ENCODE measurements at regions not wholly inside any gene's neighbourhood (a gene's known extent, or its start where the extent isn't known, plus 50 kb on each side); places are given as distances from the start of the nearest gene placed in this dataset.

DNA sequence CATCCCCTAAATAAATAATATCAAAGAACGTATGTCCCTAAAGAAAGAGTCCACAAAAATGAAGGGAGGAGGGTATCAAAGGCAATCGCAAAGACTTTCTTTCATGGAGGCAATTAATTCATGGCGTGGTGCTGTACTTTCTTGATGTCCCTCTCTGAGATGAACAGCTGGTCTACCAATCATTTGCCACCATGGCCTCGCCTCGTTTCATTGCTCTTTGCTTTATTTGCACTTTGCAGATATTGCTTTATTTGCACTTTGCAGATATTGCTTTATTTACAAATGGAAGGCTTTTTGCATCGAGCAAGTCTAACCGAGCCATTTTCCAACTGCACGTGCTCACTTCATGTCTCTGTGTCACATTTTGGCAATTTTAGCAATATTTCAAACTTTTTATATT is 104.0 kb upstream of the PTCH1 start:
- H3K27me3 ChIP-seq (ENCODE audit: control insufficient read depth, insufficient read depth, low read length), result no peaks in the 10 kb centered on the region
- no peak overlapping the region for H3K9ac ChIP-seq (ENCODE audit: low read length in 3 of 3)
- TF ChIP-seq, protein P1, sequence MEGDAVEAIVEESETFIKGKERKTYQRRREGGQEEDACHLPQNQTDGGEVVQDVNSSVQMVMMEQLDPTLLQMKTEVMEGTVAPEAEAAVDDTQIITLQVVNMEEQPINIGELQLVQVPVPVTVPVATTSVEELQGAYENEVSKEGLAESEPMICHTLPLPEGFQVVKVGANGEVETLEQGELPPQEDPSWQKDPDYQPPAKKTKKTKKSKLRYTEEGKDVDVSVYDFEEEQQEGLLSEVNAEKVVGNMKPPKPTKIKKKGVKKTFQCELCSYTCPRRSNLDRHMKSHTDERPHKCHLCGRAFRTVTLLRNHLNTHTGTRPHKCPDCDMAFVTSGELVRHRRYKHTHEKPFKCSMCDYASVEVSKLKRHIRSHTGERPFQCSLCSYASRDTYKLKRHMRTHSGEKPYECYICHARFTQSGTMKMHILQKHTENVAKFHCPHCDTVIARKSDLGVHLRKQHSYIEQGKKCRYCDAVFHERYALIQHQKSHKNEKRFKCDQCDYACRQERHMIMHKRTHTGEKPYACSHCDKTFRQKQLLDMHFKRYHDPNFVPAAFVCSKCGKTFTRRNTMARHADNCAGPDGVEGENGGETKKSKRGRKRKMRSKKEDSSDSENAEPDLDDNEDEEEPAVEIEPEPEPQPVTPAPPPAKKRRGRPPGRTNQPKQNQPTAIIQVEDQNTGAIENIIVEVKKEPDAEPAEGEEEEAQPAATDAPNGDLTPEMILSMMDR (IDR thresholded peaks at IDR 0.05; ENCODE audit: borderline replicate concordance, extremely low read depth, insufficient read depth), result no peak
- H3K9me3 ChIP-seq (ENCODE audit: control insufficient read depth in 2 of 3, insufficient read depth in 1 of 3, low read length in 3 of 3), result no peaks in the 10 kb centered on the region
- no peak for FAIRE-seq
- DNase-seq, result no peak
- no peaks in the 10 kb centered on the region for H3K36me3 ChIP-seq (ENCODE audit: control insufficient read depth in 2 of 3, insufficient read depth in 3 of 3, low read length in 3 of 3)
- H3K4me1 ChIP-seq (ENCODE audit: control insufficient read depth in 2 of 3, insufficient read depth in 2 of 3, low read depth in 1 of 3, low read length in 3 of 3), result no peaks in the 10 kb centered on the region
- no peak overlapping the region for H3K4me3 ChIP-seq (ENCODE audit: low read length in 3 of 3)
- intact Hi-C loops (cut with DNase I), result no loop called here
- H3K27ac ChIP-seq (ENCODE audit: low read depth in 2 of 2, low read length in 2 of 2), result no peak overlapping the region

DNA sequence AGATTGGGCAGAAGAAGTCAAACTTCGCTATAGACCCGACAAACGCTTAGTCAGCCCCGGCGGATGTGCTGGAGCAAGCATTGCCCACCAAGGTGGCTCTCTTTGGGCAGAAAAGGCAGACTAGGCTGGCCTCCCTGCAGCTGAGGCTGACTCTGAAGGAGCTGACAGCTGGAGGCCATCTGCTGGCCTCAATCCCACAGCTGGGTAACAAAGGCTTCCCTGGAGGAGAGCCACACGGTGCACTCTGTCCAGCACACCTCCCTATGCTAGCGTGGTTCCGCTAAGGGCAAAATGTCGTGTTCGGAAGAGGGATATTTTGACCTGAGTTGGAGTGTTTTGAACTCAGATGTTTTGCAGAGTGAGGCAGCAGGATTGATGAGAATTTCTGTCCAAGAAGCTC is 103.5 kb upstream of the PTCH1 start:
- TF ChIP-seq, protein P1 (IDR thresholded peaks at IDR 0.05; ENCODE audit: borderline replicate concordance, extremely low read depth, insufficient read depth), result no peak
- Histone ChIP-seq H3K9ac (ENCODE audit: low read length in 3 of 3) (no peak overlapping the region), H3K36me3 (ENCODE audit: control insufficient read depth in 2 of 3, insufficient read depth in 3 of 3, low read length in 3 of 3) (no peaks in the 10 kb centered on the region), H3K4me1 (ENCODE audit: control insufficient read depth in 2 of 3, insufficient read depth in 2 of 3, low read depth in 1 of 3, low read length in 3 of 3) (no peaks in the 10 kb centered on the region), H3K9me3 (ENCODE audit: control insufficient read depth in 2 of 3, insufficient read depth in 1 of 3, low read length in 3 of 3) (no peaks in the 10 kb centered on the region), H3K4me3 (ENCODE audit: low read length in 3 of 3) (no peak overlapping the region), H3K27ac (ENCODE audit: low read depth in 2 of 2, low read length in 2 of 2) (no peak overlapping the region), H3K27me3 (ENCODE audit: control insufficient read depth, insufficient read depth, low read length) (no peaks in the 10 kb centered on the region)
- FAIRE-seq, result no peak
- DNase-seq, result no peak
- intact Hi-C loops (cut with DNase I), result no loop called here

DNA sequence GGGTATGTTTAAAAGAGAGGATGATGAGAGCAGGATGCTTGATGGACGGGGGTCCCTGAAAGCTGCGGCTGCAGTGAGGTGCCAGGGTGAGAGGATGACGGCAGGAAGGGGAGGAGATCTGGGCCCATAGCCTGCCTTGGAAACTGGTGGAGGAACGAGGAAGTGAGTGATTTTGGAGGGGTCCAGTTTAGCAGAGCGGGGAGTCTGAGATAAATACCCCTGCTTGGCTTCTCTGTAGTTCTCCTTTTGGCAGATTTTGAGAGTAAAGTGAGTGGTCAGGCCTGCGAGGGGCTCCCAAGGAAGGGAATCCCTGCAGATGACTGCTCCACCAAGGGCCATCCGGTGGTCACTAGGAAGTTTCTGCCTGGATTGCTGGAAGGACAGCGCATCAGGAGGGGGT is 98.5 kb upstream of the PTCH1 start:
- intact Hi-C loops (cut with DNase I), result no loop called here
- FAIRE-seq, result no peak
- TF ChIP-seq, protein P1 (IDR thresholded peaks at IDR 0.05; ENCODE audit: borderline replicate concordance, extremely low read depth, insufficient read depth), result no peak

DNA sequence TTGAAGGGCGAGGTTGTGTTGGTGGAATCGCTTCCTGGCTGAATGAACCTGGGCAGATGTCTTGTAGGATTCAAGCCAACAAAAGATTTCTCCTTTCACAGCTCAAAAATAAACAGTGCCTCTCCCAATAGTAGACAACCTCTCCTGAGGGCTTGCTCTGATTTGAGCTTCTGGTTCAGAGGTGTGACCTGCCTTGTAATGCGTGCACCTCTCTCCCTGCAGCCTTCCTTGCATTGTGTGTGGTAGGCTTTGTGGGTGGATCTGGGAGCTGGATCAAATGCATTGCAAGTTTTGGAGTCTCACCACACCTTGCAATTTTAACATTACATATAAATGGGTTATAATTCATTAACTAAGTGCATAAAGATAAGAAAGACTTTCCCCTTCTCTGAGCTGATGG is 96.9 kb upstream of the PTCH1 start:
- FAIRE-seq (no peak), DNase-seq (no peak)
- intact Hi-C loops (cut with DNase I), result no loop called here
- TF ChIP-seq, protein P1 (IDR thresholded peaks at IDR 0.05; ENCODE audit: borderline replicate concordance, extremely low read depth, insufficient read depth), result no peak
- no peak overlapping the region for H3K9ac ChIP-seq (ENCODE audit: low read length in 3 of 3)
- H3K27ac ChIP-seq (ENCODE audit: low read depth in 2 of 2, low read length in 2 of 2), result no peak overlapping the region
- H3K9me3 ChIP-seq (ENCODE audit: control insufficient read depth in 2 of 3, insufficient read depth in 1 of 3, low read length in 3 of 3), result peaks cover 0 to 3% (median 0%) of the 10 kb centered on the region in 3 donors
- H3K4me1 ChIP-seq (ENCODE audit: control insufficient read depth in 2 of 3, insufficient read depth in 2 of 3, low read depth in 1 of 3, low read length in 3 of 3), result no peaks in the 10 kb centered on the region
- no peaks in the 10 kb centered on the region for H3K36me3 ChIP-seq (ENCODE audit: control insufficient read depth in 2 of 3, insufficient read depth in 3 of 3, low read length in 3 of 3)
- no peaks in the 10 kb centered on the region for H3K27me3 ChIP-seq (ENCODE audit: control insufficient read depth, insufficient read depth, low read length)
- H3K4me3 ChIP-seq (ENCODE audit: low read length in 3 of 3), result no peak overlapping the region

More for the DNA sequence above, 98.5 kb upstream of the PTCH1 start:
- Histone ChIP-seq H3K27me3 (ENCODE audit: control insufficient read depth, insufficient read depth, low read length) (no peaks in the 10 kb centered on the region), H3K36me3 (ENCODE audit: control insufficient read depth in 2 of 3, insufficient read depth in 3 of 3, low read length in 3 of 3) (no peaks in the 10 kb centered on the region), H3K4me3 (ENCODE audit: low read length in 3 of 3) (no peak overlapping the region), H3K9me3 (ENCODE audit: control insufficient read depth in 2 of 3, insufficient read depth in 1 of 3, low read length in 3 of 3) (peaks cover 0 to 3% (median 0%) of the 10 kb centered on the region in 3 donors), H3K4me1 (ENCODE audit: control insufficient read depth in 2 of 3, insufficient read depth in 2 of 3, low read depth in 1 of 3, low read length in 3 of 3) (no peaks in the 10 kb centered on the region), H3K27ac (ENCODE audit: low read depth in 2 of 2, low read length in 2 of 2) (no peak overlapping the region), H3K9ac (ENCODE audit: low read length in 3 of 3) (no peak overlapping the region)
- DNase-seq, result no peak

All from kidney (tissue), 13 donors.